Colonic mucosa (tissue), 4 donors: ENCODE measurements at regions not wholly inside any gene's neighbourhood (a gene's known extent, or its start where the extent isn't known, plus 50 kb on each side); places are given as distances from the start of the nearest gene placed in this dataset.
"Not testable (repeated sequence)": the region's sequence is repeated elsewhere in the genome, so short reads cannot be mapped to it uniquely, and the experiment has no call there.

Source experiments
- DNase-seq: peaks from one replicate; pipeline ENCODE4 v3.0.0-alpha.2; 2020
- H3K27ac ChIP-seq: fragments of 200-600 bp; one replicate; pipeline ENCODE4 v1.8.0; 2021
- H3K27me3 ChIP-seq: fragments of 200-600 bp; one replicate; pipeline ENCODE4 v1.8.0; 2021
- H3K36me3 ChIP-seq: fragments of 200-600 bp; one replicate; pipeline ENCODE4 v1.8.0; 2021
- H3K4me1 ChIP-seq: fragments of 200-600 bp; one replicate; pipeline ENCODE4 v1.8.0; 2021; ENCODE audit warnings: mild to moderate bottlenecking
- H3K4me3 ChIP-seq: fragments of 200-600 bp; one replicate; pipeline ENCODE4 v1.8.0; 2021
- H3K9ac ChIP-seq, 2 donors: one replicate each; pipeline ENCODE4 v1.7.0; 2013; ENCODE audit warnings: control low read depth in 2 of 2, low read depth in 2 of 2, low read length in 2 of 2
- H3K9me3 ChIP-seq: fragments of 200-600 bp; one replicate; pipeline ENCODE4 v1.8.0; 2021
- intact Hi-C: fragments of 100-400 bp; cut with DNase I; formaldehyde crosslinking; loops from one replicate; pipeline ENCODE4 v1.14.1; 2022
- TF ChIP-seq, protein P1 (sequence below): fragments of 200-600 bp; IDR thresholded peaks from one replicate; pipeline ENCODE4 v1.8.0; 2022; ENCODE audit warnings: antibody characterized with exemption, mild to moderate bottlenecking
- donor health status: healthy.
- donor health status: DM: no; HTN: no; CAD: no.
- donor health status: DM: no; HTN: no; CAD: no.

DNA sequence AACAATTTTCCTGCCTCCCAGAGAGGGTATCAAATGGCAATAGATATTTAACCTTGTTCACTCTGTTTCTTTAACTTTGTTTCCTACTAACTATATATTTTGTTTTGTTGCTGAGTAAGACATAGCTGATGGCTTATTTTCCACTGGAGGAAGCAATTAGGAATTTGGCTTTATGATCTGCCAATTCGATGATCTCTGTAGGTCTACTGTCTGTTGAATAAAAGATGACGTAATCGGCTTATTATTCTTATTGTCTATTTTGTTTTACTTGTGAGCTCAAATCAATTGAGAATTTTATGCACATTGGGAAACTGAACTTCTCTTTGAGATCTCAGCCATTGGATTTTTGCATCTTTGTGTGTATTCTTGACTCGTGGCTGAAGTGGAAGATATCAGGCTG lies 862.6 kb downstream of the EFNB2 start:
- Histone ChIP-seq H3K27me3 (no peaks in the 10 kb centered on the region), H3K27ac (no peak overlapping the region), H3K4me3 (no peak overlapping the region), H3K9ac (no peak overlapping the region), H3K9me3 (no peaks in the 10 kb centered on the region), H3K36me3 (no peaks in the 10 kb centered on the region), H3K4me1 (no peaks in the 10 kb centered on the region)
- intact Hi-C loops, result no loop called here
- no peak for DNase-seq
- TF ChIP-seq, protein P1, sequence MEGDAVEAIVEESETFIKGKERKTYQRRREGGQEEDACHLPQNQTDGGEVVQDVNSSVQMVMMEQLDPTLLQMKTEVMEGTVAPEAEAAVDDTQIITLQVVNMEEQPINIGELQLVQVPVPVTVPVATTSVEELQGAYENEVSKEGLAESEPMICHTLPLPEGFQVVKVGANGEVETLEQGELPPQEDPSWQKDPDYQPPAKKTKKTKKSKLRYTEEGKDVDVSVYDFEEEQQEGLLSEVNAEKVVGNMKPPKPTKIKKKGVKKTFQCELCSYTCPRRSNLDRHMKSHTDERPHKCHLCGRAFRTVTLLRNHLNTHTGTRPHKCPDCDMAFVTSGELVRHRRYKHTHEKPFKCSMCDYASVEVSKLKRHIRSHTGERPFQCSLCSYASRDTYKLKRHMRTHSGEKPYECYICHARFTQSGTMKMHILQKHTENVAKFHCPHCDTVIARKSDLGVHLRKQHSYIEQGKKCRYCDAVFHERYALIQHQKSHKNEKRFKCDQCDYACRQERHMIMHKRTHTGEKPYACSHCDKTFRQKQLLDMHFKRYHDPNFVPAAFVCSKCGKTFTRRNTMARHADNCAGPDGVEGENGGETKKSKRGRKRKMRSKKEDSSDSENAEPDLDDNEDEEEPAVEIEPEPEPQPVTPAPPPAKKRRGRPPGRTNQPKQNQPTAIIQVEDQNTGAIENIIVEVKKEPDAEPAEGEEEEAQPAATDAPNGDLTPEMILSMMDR, result no peak

DNA sequence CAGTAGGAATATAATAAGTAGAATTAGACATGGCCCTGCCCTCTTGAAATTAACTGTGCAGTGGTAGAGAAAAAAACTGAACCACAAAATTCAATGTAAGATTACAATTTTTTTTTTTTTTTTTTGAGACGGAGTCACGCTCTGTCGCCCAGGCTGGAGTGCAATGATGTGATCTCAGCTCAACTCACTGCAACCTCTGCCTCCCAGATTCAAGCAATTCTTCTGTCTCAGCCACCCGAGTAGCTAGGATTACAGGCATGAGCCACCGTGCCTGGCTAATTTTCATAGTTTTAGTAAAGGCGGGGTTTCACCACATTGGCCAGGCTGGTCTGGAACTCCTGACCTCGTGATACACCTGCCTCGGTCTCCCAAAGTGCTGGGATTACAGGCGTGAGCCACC lies 864.3 kb downstream of the EFNB2 start:
- H3K27ac ChIP-seq, intact Hi-C loops: not testable (repeated sequence)

DNA sequence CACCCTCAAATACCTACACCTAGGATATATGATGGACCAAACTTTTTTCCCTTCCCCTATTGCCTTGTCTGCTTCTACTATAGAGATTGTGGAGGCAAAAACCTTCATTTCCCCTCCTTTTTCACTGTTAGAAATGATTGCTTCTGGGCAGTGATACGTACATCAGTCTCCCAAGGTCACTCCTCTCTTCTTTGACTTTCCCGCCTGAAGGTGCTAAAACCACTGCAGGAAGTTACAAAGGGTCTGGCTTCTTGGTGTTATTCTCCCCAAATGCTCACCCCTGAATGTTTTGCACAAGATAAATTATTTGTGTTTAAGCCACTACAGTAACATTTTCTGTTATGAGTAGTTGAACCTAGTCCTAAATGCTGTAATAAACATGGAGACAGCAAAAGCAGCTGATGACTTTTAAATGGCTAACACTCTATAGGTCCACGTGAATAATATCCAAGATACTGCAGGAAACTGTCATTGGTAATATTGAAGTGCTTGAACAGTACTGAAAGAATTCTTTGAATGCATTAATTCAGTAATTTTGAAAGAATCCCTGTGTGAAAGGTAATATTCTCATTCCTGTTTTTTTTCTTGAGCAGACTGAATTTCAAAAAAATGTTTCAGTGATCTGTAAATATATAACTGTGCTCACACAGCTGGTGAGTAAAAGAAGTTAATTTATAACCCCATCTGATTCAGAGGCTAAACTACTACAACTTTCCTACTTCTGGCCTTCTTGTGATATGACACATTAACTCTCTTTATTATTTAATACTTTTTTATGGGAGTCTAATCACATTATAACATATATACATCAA lies 865.1 kb downstream of the EFNB2 start:
- TF ChIP-seq, protein P1, result no peak
- H3K36me3 ChIP-seq, result no peaks in the 10 kb centered on the region
- no peak for DNase-seq
- no peak overlapping the region for H3K4me3 ChIP-seq
- no peaks in the 10 kb centered on the region for H3K4me1 ChIP-seq
- no peaks in the 10 kb centered on the region for H3K27me3 ChIP-seq
- H3K27ac ChIP-seq, result no peak overlapping the region
- H3K9me3 ChIP-seq, result no peaks in the 10 kb centered on the region
- no peak overlapping the region for H3K9ac ChIP-seq
- intact Hi-C loops, result no loop called here

More for the DNA sequence above, 864.3 kb downstream of the EFNB2 start:
- H3K4me1 ChIP-seq, DNase-seq, H3K9me3 ChIP-seq, H3K9ac ChIP-seq, H3K36me3 ChIP-seq, H3K4me3 ChIP-seq, H3K27me3 ChIP-seq: not testable (repeated sequence)

- H3K27me3 ChIP-seq, result no peaks in the 10 kb centered on the region
- no peaks in the 10 kb centered on the region for H3K4me1 ChIP-seq
- no peak overlapping the region for H3K27ac ChIP-seq
- no peaks in the 10 kb centered on the region for H3K36me3 ChIP-seq
- H3K9me3 ChIP-seq, result no peaks in the 10 kb centered on the region
- DNase-seq, result no peak
- no peak overlapping the region for H3K4me3 ChIP-seq
- TF ChIP-seq, protein P1, result no peak
- no peak overlapping the region for H3K9ac ChIP-seq
- intact Hi-C loops, result no loop called here
These were observed 870.2 kb downstream of the EFNB2 start for GRCh38 chr13:105665284-105665683.

DNA sequence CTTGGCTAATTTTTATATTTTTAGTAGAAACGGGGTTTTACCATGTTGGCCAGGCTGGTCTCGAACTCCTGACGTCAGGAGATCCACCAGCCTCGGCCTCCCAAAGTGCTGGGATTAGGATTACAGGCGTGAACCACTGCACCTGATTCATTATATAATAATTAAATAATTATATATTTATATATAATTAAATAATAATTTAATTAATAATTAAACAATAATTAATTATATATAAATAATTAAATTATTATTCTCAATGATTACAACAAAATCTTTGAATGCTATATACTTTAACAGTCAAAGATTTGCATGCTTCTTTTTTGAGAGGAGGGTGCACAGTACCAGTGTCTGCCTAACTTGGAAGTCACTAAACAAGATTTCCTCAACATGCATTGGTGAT lies 872.3 kb downstream of the EFNB2 start:
- Histone ChIP-seq H3K9me3 (no peaks in the 10 kb centered on the region), H3K27me3 (no peaks in the 10 kb centered on the region), H3K36me3 (no peaks in the 10 kb centered on the region), H3K27ac (no peak overlapping the region), H3K4me3 (no peak overlapping the region), H3K4me1 (no peaks in the 10 kb centered on the region), H3K9ac (no peak overlapping the region)
- intact Hi-C loops, result no loop called here
- DNase-seq, result no peak
- TF ChIP-seq, protein P1, result no peak

GRCh38 chr13:105660561-105660960 lies 874.9 kb downstream of the EFNB2 start:
- H3K9me3 ChIP-seq, result no peaks in the 10 kb centered on the region
- intact Hi-C loops, result no loop called here
- DNase-seq, result no peak

More at GRCh38 chr13:105660561-105660960, 874.9 kb downstream of the EFNB2 start:
- Histone ChIP-seq H3K27ac (no peak overlapping the region), H3K4me3 (no peak overlapping the region), H3K36me3 (no peaks in the 10 kb centered on the region), H3K4me1 (no peaks in the 10 kb centered on the region), H3K9ac (no peak overlapping the region), H3K27me3 (no peaks in the 10 kb centered on the region)
- TF ChIP-seq, protein P1, result no peak
